NK-92 treated with Interleukin-12 subunit alpha and Interleukin-12 subunit beta, amount 100 ng/mL, for 24 hours (cell line): ENCODE measurements at regions not wholly inside any gene's neighbourhood (a gene's known extent, or its start where the extent isn't known, plus 50 kb on each side); places are given as distances from the start of the nearest gene placed in this dataset.
"Not testable (repeated sequence)": the region's sequence is repeated elsewhere in the genome, so short reads cannot be mapped to it uniquely, and the experiment has no call there.

ENCODE experiments used
- DNase-seq: peaks from one replicate; lab custom pipeline; 2025; lab: John Stamatoyannopoulos, UW

DNA sequence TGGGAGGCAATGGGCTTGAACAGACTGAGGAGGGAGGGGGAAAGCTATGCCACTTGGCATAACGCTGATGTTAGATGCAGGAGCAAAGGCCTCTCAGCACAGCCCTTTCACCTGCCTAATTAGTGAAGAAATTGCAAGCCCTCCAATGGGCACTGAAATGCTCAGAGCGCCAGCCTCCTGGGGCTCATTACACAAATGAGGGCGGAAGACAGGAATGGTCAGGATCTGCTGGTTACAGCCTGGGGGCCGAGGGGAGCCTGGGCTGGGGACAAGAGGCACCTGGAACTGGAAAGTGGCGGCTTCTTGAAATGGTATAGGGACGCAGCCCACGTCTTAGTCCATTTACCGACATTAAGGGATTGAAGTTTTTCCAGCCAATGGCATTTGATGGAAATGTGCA is 50.2 kb upstream of the PLET1 start:
- DNase-seq: no peak

DNA sequence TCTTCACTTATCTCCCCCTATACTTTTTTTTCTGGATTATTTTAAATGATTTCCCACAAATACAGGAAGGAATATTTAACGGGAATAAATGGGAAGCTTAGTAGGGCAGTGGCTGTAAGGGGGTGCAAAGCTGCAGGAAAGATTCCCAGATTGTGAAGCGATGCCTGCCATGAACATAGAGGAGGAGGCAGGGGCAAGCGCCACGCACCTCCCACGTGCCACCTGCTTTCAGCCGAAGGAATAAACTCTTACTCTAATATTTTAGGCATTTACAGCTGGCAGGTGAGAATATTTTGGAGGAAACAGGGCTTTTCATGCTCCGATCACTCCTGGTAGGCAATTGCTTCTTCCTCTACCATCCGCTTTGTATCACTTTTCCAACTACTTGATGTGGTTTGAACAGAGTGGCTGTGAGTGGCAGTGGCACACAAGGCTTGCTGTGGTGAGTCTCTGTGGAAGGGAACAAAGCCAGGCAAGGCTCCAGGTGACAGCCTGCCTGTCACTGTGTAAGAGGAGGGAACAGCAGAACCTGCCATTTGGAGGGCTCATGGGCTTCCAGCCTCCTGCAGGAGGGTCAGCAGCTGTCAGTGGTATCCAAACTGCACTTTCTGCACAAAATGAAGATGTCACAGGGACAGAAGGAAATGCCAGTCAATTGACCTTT is 54.5 kb upstream of the PLET1 start:
- no peak for DNase-seq

DNA sequence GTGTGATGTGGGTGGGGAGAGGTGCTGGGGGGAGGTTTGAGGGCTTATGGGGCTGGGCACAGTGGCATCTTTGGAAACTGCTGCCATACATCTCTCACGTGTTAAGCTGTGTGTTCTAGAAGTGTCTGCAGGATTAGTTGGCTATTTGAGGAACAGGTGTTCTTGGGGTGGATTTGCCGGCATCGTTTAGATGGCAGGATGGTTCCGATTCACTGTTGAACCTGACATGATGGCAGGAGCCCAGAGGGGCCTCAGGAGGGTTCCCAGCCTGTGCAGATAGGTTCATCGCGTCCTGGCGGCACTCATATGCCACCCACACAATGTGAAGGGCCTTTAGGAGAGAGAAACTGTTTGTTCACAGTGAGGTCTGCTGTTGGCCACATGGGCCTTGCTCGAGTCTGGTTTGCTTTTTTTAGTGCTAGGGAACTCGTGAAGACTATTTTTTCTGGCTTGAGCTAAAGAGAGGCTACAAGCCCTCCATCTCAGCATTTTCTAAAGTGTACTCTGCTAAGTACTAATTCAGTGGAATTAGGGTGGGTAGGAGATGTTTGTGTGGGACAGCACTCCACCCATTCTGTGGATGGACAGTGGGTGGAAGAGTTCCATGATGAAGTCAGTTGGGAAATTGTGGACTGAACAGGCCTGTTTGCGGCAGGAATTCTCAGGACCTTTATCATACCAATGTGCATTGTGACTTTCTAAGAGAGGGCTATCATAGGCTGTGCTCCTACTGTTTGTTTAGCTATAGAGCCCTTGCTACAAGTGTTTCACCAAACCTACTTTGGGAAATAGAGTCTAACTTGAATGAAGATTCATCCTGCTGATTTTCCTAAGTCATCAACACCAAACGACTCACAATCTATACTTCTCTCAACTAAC is 55.4 kb upstream of the PLET1 start:
- no peak for DNase-seq

DNA sequence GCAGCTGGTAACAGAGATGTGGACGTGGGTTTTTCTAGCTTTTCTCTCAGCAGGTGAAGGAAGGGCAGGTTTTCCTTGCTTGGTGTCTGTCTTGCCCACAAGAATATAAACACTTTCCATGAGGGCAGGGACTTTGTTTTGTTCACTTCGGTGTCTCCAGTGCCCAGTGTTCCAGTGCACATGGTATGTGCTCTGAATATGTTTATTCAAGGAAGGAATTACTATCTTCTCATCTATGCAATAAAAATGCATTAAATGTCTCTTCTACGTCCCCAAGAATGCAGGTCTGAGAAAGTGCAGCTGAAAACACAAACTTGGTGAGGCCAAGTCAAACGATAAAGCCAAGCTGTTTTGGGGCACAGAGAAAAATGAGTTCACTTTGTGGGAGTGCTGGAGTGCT is 56.3 kb upstream of the PLET1 start:
- DNase-seq: no peak

DNA sequence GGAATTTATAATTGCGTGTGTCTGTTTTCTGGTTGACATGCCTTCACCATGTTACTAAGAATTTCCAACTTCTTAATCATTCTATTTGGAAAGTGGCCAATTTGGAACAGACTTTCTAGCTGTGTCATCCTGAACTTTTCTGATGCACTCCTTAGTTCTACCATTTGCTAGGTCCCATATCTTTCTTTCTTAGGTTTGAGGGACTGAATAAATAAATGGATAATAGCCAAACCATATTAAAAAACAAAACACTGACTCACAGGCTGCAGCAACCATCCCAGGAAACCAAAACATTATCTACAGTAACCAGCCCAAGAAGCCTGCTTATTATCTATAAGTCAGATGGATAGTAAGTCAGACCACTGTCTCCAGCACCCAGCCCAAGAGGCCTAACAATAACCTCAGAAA is 57.5 kb upstream of the PLET1 start:
- DNase-seq: no peak

DNA sequence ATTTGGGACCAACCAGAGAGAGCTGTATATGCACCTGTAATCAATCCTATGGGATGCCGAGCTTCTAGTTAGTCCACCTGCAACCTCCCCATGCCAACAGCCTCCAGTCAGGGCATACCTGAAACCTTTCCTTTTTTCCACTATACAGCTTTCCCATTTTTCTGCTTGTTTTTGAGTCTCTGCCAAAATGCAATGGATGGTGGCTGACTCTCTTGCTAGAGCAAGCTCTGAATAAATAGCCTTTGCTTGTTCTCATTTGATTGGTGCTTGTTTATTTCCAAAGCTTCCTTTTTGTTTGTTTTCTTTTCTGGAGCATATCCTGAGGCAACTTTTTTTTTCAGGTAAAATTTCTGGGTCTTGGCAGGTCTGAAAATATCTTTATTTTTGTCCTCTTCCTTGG is 58.0 kb upstream of the PLET1 start:
- DNase-seq: no peak

DNA sequence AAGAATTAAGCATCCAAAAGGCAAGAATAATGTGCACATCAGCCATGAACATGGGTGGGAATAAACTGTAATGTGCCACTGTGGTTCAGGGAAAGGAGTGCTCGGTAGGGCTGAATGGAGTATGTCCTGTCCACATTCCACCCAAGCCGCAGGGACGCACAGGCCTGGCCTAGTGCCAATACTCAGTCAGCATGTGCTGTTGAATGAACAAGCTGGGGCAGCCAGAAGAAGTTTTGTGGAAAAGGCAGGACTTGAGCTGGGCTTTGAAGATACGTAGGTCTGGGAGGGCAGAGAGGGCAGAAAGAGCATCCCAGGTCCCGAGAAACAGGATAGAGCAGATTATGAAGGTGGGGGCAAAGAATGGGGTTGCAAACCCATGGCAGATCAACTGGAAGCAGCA is 60.0 kb upstream of the PLET1 start:
- DNase-seq: no peak

DNA sequence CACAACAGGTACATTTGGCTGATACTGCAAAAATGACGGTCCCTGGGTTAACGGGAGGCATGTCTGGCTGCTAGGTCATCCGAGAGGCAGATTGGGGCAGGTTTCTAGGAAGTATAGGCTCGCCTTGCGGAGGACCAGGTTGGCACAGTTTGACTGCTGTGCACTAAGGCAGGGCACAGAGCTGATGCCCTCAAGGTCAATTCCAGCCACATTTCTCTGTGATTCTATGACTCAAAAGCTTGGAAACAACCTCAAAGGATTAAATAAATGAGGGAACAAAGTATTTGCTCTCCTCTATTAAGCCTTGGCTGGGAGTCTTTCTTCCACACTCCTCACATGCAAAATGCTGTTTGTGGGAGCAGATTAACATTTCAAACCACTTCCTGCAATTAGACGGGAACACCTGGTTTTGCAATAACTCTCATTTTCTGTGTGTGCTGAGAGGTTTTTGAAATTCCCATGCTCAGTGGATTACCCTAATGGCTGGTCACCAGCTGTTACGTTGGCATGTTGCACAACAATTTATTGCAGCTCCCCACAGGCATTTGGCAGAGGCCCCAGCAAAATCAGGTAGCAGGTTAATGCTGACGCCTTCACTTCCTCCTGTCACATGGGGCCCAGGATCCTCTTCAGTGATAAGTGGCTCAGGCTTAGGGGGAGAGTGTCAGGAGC is 61.0 kb upstream of the PLET1 start:
- DNase-seq: no peak

DNA sequence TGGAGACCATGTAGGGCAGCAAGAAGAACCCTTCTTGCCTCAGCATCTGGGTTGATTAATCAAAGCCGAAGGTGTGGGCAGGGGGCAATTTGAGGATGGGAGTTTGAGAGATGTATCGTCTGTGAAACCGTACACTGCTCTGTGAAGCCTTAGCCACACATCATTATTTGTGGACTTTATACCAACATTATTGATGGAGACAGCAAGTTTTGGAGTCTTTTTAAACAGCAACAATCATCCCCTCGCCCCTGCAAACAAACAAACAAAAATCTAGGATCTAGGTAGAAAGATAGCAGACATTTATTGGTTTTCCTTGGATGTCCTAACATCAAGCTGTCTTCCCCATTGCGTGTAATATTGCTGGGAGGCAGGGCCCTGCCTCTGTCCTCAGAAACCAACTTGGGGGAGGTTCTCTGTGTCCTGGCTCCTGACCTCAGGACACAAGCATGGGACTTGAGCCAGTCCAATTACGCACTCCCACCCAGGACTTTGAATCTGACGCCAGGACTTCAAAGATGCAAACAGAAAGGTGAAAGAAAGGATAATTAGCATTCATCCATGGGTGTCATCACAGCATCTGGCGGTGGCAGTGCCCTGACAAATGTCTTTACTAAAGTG is 61.6 kb upstream of the PLET1 start:
- no peak for DNase-seq

DNA sequence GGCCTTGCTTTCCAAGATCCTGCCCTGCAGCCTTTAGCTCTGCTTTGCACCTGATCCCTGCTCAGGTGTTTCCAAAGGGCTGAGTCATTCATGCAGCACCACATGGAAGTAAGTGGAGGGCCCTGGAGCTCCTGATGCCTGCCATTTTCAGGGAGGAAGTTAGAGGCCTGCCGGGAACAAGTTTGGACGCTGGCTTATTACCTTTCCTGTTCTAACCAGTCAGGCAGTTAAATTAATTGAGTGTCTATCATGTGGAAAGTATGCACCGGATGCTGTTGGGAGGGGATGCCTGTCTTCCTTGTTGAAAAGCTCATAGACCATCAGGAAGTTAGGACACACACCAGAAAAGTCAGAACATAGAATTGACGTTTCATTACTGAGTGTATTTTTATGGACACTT is 73.7 kb upstream of the PLET1 start:
- DNase-seq: no peak

DNA sequence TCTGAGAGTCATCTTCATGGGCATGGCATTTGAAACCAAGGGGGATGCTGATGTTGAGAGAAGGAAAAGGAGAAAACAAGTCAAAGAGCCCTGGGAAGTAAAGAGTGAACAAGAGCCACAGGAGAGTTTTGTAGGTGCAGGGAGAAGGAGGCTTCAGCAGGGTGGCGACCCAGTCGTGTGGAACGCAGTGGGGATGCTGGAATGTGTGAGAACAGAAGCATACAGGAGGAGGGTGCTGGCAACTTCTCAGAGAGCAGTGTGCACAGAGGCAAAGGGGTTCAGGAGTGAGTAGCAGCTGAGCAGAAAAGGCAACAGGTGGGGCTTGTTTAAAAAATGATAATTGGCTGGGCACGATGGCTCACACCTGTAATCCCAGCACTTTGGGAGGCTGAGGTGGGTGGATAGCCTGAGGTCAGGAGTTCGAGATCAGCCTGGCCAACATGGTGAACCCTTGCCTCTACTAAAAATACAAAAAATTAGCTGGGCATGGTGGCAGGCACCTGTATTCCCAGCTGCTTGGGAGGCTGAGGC is 75.8 kb upstream of the PLET1 start:
- no peak for DNase-seq

DNA sequence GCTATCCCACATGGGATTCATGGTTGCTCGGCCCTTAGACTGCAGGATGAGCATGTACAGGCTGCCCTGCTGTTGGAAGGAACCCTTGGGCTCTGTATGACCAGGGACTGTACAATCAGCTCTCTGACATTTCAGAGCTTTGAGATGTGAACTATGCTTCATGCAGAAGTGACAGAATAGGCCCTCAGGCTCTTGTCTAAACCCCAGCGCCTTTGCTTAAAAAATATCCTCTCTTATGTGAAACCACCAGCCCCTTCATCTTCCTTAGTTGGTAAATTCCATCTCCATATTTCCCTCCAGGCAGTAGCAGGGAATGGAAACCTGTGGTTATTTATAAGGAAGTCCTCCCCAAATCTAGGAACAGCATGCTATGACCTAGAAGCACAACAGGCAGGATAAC is 78.9 kb upstream of the PLET1 start:
- no peak for DNase-seq

DNA sequence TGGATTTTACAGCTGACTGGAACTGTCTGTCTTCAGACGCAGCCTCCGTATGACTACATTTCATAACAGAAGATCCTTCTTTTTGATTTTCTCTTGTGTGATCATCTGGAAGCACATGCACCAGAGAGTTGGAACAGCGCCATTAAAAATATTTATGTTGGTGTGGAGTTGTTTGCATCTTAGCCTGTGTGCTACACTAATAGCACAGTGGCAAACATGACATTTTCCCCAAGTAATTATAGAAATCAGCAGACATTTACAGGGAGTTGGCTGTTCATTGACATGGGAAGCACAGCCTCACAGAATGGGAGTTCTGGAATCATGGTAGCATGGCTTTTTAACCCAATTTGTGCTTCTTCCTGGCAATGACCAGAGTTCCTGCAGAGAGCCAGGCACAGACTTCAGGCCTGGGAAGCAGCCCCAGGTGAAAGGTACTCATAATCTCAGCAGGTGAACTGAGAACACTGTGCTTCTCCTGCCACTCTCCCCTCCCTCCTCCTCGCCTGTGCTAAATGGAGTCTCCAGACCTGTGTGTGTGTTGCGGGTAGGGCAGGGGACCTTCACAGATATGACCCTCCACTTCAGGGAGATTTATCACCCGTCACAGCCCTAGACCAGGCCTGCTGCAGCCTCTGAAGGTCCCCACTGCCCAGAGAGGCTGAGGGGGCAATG is 82.8 kb upstream of the PLET1 start:
- no peak for DNase-seq

DNA sequence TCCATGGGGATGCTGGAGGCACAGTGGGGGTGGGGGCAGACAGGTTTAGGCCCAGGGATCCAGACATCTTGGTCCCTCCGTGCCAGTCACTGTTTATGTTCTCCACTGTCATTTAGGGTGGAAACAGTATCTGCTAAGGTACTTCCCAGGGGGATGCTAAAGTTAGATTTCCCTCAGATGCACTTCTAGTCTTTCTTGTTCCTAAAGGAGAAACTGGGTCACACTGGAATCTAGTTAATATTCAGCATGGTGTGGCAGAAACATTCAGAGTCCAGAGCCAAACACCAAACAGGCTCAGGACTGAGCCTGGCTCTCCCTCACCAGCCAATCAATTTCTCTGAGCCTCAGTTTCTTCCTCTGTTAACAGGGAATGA is 83.4 kb upstream of the PLET1 start:
- no peak for DNase-seq

DNA sequence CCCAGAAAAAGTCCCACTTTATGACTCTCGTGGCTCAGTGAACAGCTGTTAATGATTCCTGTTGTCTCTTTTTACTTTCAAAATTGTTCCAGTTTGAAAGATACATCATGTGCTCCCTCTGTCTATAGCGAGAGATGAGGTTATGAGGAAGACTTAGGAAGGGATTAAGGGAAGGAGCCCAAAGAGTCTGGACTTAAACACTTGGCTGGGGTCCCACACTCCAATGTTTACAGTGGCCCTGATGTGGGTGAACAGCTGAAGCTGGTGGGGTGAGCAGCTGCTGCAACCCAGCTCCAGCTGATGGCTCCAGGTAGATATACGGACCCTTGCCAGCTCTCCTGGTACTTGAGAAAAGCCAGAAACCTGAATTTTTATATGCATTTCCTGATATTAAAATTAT is 84.5 kb upstream of the PLET1 start:
- DNase-seq: no peak

DNA sequence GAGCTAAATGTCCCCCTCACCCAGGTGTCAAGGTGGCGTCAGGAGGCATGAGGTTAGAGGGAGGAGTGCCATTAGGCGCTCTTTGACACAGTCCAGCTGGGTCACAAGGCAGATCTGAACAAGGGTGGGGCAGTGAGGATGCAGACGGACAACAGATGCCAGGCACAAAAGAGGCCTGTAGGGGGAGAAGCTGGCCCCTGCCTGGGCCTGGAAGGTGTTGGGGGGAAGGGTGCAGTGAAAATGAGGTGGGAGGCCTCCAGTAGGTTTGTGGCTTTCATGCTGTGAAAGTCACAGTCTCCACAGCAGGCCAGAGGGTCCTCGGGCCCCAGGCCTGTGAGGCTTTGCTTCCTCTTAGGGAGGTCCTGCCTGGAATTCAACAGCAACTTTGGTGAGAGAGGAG is 85.0 kb upstream of the PLET1 start:
- no peak for DNase-seq

DNA sequence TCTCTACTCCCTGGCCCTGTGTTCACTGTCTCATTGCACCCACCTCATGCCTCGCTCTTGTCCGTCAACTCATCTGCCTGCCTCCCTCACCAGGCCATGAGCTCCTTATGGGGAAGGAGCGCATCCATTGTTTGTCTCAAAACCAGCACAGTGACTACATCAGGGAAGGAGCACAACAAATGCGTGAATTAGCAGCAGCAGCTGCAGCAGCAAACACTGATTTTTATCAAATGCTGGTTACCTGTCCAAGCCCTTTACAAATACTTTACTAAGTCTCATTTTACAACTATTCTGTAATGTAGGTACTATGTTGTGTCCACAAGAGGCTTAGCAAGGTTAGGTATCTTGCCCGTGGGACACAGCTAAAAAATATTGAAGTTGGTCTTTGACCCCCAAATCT is 85.9 kb upstream of the PLET1 start:
- no peak for DNase-seq

DNA sequence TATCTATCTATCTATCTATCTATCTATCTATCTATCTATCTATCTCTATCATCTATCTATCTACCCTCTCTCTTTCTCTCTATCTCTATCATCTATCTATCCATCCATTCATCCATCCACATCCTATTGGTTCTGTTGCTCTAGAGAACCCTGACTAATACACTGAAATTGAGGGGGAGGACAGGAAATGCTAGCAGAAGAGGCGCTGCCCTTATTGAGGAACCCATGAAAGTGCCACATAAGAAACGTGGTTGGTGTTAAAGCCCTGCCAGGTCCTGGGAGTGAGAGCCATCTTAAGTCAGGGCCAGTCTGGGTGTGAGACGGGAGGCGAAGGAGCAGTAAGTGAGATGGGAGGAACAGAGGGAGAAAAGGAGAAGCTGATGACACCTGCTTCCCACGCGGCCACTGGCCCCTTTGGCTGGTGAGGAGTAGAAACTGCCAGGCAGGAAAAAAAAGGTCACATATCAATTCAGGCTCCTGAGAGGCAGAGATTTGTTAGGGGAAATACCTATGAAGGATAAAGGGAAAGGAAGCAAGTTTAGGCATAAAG is 87.9 kb upstream of the PLET1 start:
- DNase-seq: no peak

DNA sequence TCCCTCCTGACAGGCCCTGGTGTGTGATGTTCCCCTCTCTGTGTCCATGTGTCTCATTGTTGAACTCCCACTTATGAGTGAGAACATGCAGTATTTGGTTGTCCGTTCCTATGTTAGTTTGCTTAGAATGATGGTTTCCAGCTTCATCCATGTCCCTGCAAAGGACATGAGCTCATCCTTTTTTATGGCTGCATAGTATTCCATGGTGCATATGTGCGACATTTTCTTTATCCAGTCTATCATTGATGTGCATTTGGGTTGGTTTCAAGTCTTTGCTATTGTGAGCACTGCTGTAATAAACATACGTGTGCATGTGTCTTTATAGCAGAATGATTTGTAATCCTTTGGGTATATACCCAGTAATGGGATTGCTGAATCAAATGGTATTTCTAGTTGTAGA is 90.8 kb upstream of the PLET1 start:
- not testable (repeated sequence) for DNase-seq

DNA sequence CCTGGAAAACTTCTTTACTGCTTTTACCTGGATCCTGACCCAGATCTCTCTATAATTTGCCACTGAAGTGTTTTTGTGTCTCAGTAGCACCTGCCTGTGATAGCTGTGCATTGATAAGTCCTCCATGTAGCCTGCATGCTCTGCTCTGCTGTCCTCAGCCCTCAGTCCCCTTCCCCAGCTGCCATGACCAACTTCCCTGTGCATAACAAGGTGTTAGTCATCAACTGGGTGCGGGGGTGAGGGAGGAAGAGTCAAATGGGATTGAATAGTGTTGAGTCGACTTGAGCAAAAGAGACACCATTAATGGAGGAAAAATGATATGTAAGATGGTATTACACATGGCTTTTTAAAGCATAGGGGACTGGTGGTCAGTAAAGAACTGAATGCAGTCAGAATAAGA is 92.2 kb upstream of the PLET1 start:
- no peak for DNase-seq

DNA sequence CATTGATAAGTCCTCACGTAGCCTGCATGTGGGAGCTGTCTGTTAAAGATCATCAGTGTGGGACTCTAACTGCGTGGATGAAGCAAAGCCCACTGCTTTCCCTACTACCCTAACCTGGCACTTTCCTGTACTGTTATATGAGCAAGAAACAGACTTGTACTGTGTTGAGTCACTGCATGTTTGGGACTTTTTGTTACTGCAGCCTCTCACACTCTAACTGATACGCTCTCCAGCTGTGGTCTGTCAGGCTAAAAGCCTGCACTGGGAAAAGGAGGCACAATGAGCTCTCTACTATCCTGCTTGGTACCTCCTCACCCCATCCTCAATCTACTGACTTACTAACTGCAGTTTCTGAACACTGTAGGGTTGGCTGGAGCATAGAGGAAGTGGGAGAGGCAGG is 93.7 kb upstream of the PLET1 start:
- DNase-seq: no peak

DNA sequence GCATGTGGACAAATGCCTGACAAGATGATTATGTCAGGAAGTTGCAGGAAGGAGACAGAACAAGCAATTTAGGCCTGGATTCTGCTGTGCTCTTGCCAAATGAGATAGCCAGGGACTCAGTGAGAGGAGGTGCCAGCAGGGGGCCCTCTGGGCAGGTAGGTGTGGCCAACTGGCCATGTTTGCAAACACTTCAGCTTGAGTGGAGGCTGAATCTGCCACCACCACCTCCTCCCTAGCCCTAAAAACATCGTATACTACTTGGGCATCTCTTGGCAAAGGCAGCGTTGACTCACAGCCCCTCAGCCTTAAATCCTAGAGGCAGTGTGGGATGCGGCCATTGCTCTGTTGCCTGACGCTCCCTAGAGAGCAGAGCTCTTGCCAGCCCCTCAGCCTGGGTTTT is 95.1 kb upstream of the PLET1 start:
- DNase-seq: no peak
